Cerebellar cortex (tissue), 1 donor: ENCODE measurements at regions not wholly inside any gene's neighbourhood (a gene's known extent, or its start where the extent isn't known, plus 50 kb on each side); places are given as distances from the start of the nearest gene placed in this dataset.
"Not testable (repeated sequence)": the region's sequence is repeated elsewhere in the genome, so short reads cannot be mapped to it uniquely, and the experiment has no call there.

ENCODE experiments used
- DNase-seq: peaks from one replicate; pipeline ENCODE4 v3.0.0-alpha.2; 2015; ENCODE audit warnings: low spot score

- DNase-seq: no peak
Measured at GRCh38 chr11:95435628-95436353, 204.8 kb upstream of the SESN3 start.

DNA sequence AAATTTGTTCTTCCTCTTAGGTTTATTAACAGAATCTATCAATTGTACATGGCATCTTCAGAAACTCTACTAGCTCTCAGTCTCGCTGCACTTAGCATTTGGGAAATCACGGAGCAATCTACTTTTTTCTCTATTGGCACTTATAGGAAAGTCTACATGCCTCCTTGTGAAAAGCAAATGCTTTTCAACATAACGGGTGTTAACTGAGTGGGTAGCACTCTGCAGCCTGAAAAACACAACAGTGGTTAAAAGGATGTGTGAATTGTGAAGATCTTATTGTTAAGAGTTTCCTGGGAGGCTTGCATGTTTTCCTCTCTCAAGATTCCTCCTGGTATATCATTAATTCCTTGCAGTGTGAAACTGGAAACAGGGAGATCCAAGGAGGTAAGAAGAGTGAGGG, 204.2 kb upstream of the SESN3 start:
- DNase-seq: no peak

- no peak for DNase-seq
Measured at GRCh38 chr11:95434489-95435057, 203.6 kb upstream of the SESN3 start.

- DNase-seq: no peak
Measured at GRCh38 chr11:95434009-95434408, 203.0 kb upstream of the SESN3 start.

GRCh38 chr11:95432714-95433503, 201.9 kb upstream of the SESN3 start:
- DNase-seq: no peak

- DNase-seq: no peak
Measured at GRCh38 chr11:95429376-95429907, 198.4 kb upstream of the SESN3 start.

GRCh38 chr11:95426823-95427462, 195.9 kb upstream of the SESN3 start:
- no peak for DNase-seq

- DNase-seq: no peak
Measured at GRCh38 chr11:95419915-95420314, 188.9 kb upstream of the SESN3 start.

DNA sequence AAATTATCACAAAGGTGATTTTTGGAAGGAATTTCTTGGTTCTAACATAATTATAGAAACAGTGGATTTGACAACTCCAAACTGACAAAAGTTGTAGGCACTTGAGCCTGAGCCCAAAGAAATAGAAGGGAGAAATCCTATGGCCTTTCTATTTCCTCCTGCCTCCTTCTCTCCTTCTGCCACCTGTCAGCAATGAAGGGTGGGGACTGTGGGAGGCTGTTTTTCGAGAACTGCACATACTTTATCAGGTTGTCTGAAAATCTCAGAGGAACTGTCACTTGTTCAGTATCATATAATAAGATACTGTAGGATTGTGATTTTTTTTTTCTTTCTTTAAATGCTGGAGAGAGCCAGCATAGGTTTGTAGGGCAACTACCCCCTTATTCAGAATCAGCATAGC, 187.9 kb upstream of the SESN3 start:
- DNase-seq: no peak

GRCh38 chr11:95417832-95418231, 186.8 kb upstream of the SESN3 start:
- no peak for DNase-seq

GRCh38 chr11:95415837-95416304, 184.9 kb upstream of the SESN3 start:
- DNase-seq: no peak

DNA sequence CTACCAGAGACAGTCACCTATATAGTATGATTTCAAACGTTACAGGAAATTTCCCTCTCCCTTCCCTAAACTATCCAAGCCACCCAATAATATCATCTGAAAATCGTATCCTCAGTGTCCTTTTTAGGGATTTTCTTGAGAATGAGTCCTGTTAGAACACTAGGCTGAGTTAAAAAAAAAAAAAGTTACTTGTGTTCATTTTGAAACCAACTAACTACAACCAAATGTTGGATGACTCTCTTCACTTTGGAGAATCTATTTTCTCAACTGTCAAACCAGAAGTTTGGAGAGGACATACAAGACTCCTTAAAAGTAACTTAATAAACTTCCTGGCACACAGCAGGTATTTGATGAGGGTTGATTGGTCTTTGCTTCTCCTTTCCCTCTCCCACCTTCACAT, 183.2 kb upstream of the SESN3 start:
- DNase-seq: no peak

DNA sequence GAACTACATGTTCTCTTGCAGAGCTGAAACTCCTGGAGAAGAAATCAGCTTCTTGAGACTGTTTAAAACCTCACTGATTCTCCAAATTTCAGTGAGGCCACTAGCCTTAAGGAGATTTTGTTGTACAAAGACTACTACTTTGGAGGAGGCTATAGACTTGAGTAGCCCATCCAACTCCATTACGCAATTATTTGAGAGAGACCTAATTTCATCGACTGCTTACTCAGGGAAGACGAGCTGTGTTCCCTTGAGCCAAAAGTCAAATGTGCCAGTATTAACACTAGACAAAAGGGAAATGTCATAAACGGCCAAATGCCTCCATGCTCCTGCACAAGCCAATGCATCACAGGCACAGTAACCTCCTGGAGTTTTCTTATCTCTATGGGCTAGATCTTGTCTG, 182.8 kb upstream of the SESN3 start:
- DNase-seq: no peak

DNA sequence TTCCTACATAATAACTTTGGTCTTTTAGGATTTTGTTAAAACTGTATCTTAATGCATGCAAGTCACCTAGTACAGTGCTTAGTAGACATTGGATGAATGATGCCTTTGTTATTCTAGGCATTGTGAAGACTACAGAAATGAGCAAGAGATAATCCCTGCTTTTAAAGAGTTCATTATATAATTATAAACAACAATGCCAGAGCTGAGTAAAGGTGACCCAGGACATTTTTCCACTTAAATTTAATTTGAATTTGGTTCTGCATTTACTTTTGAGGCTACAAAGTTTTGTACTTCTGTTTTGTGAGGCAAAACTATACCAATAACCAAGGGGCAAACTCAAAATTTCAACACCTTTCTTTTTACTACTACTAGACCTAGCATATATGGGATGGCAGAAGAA, 182.0 kb upstream of the SESN3 start:
- DNase-seq: no peak

DNA sequence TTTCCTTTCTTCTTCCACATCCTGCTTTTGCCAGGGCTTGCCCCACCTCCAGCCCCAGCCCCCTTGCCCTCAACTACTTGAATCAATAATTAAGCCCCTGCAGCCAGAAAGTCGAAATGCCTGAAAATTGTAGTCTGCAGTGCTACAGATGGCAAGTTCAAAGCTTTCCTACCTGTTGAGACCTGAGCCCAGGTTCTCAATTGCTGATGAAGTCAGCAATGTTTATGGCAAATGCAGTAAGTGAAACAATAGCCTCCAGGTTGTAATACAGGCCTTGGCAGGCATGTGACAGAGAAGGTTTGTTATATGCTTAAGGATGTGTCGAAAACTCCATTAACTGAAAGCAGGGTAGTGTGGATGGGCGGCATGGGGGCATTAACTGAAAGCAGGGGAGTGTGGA, 181.1 kb upstream of the SESN3 start:
- DNase-seq: no peak

GRCh38 chr11:95410707-95411106, 179.7 kb upstream of the SESN3 start:
- not testable (repeated sequence) for DNase-seq

- no peak for DNase-seq
Measured at GRCh38 chr11:95406271-95406670, 175.3 kb upstream of the SESN3 start.

- DNase-seq: no peak
Measured at GRCh38 chr11:95404370-95404769, 173.4 kb upstream of the SESN3 start.

DNA sequence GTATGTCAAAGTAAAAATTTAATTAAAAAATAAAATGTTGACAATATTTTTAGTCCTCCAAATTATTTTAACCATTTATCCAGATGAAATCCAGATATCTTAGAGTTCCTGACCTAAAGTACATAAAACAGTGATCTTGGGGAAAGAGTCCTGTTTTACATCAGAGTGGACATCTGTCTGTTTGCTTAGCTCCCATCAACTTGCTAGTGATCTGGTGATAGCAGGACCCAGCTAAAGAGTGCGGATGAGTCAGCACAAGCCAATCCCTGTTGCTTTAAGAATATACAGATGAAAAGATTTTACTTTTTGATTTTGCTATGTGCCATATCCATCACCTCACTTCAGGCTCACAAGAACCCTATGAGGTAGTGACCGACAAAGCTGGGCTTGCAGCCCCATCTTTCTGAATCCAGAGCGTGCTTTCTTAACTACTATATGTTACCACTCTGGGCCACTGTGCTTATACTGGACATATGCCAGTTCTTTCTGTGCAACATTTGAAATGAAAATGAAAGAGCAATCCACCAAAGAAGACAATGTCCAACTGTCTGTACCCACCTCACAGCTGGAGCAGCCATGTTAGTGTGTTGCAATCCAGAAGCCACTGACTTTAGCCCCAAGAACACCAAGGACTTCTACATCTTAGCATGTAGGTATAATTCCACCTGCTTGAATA, 167.6 kb upstream of the SESN3 start:
- DNase-seq: no peak

GRCh38 chr11:95392644-95393043, 161.6 kb upstream of the SESN3 start:
- no peak for DNase-seq

DNA sequence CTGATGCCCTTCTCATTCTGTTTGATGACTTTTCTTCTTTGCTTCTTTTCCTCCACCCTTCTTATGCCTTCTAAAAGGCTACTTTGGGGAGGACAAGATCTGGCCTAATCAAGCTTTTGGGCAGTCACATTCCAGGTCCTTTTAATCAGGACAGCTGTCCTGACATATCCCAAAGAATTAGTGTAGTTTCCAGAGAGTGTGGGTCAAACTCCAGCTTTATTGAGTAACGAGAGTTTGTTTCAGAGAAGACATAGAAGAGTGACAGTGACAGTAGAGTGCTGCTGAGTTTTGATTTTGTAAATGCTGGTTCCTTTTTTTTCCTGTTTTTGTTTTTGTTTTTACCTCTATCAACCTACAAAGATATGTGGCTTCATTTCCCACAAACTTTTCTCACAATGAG, 158.4 kb upstream of the SESN3 start:
- no peak for DNase-seq

DNA sequence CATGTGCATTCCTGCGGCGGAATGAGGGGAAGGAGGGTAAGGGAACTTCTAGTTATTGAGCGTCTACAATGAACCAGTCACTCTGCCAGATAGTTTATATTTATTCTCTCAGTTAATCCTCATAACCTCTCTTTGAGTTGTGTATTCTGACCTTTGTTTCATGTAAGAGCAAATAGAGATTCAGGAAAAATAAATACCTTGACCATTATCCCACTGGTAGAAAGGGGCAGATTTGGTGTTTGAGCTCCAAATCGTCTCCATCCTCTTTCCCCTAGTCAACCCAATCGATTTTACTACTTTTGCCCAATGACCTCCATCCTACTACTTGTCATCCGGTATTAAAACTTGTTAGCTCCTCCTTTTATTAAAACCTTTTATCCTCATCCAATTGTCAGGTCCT, 157.1 kb upstream of the SESN3 start:
- no peak for DNase-seq
